Epithelial cell of esophagus (primary cell): ENCODE measurements at regions not wholly inside any gene's neighbourhood (a gene's known extent, or its start where the extent isn't known, plus 50 kb on each side); places are given as distances from the start of the nearest gene placed in this dataset.

Experiments used
- DNase-seq: peaks from one replicate; pipeline ENCODE4 v3.0.0; 2010; ENCODE audit warnings: low read depth
- H3K4me3 ChIP-seq: 2 replicates; pipeline ENCODE4 v1.5.1; 2011; ENCODE audit warnings: mild to moderate bottlenecking, low read length, control low read depth
- CTCF ChIP-seq: IDR thresholded peaks from 2 replicates; pipeline ENCODE4 v1.5.1; 2011; ENCODE audit warnings: low read depth, mild to moderate bottlenecking, low read length, control low read depth, inconsistent platforms; ENCODE audit not compliant: insufficient read depth; ENCODE audit errors: missing control alignments

GRCh38 chr13:53807251-53807834, 778.7 kb downstream of the OLFM4 start:
- no peak for TF ChIP-seq CTCF
- H3K4me3 ChIP-seq, result no peak overlapping the region
- no peak for DNase-seq

- TF ChIP-seq CTCF, result no peak
- no peak for DNase-seq
- no peak overlapping the region for H3K4me3 ChIP-seq
Observed at GRCh38 chr13:53821632-53822031, 793.0 kb downstream of the OLFM4 start.

- H3K4me3 ChIP-seq, result no peak overlapping the region
- no peak for TF ChIP-seq CTCF
- no peak for DNase-seq
Observed at GRCh38 chr13:53822136-53822535, 793.5 kb downstream of the OLFM4 start.

GRCh38 chr13:53839461-53839860, 810.8 kb downstream of the OLFM4 start:
- no peak for TF ChIP-seq CTCF
- H3K4me3 ChIP-seq, result no peak overlapping the region
- no peak for DNase-seq

- DNase-seq, result no peak
- TF ChIP-seq CTCF, result no peak
Observed at GRCh38 chr13:53844473-53845146, 816.0 kb downstream of the OLFM4 start.

GRCh38 chr13:53847502-53847901, 818.9 kb downstream of the OLFM4 start:
- TF ChIP-seq CTCF, result no peak
- no peak for DNase-seq
- H3K4me3 ChIP-seq, result no peak overlapping the region

More at GRCh38 chr13:53844473-53845146, 816.0 kb downstream of the OLFM4 start:
- H3K4me3 ChIP-seq, result no peak overlapping the region
